ENCODE measurements at regions not wholly inside any gene's neighbourhood (a gene's known extent, or its start where the extent isn't known, plus 50 kb on each side); places are given as distances from the start of the nearest gene placed in this dataset.

GRCh38 chr18:73981796-73982195 is 165.8 kb downstream of the FBXO15 start:
- Histone ChIP-seq H3K4me1 (no peaks in the 10 kb centered on the region), H3K27ac (no peak overlapping the region), H3K9me3 (no peaks in the 10 kb centered on the region), H3K36me3 (no peaks in the 10 kb centered on the region), H3K27me3 (no peaks in the 10 kb centered on the region), H3K4me3 (no peak overlapping the region)
- intact Hi-C loops (cut with DNase I), result no loop called here
- no peak for DNase-seq (ENCODE audit: extremely low spot score in 2 of 2)
- TF ChIP-seq POLR2A (IDR thresholded peaks at IDR 0.05), result no peak
- no peak for TF ChIP-seq POLR2AphosphoS5 (IDR thresholded peaks at IDR 0.05; ENCODE audit: insufficient read depth in 1 of 2, low read depth in 1 of 2)
- no peak for TF ChIP-seq CTCF (IDR thresholded peaks at IDR 0.05)

DNA sequence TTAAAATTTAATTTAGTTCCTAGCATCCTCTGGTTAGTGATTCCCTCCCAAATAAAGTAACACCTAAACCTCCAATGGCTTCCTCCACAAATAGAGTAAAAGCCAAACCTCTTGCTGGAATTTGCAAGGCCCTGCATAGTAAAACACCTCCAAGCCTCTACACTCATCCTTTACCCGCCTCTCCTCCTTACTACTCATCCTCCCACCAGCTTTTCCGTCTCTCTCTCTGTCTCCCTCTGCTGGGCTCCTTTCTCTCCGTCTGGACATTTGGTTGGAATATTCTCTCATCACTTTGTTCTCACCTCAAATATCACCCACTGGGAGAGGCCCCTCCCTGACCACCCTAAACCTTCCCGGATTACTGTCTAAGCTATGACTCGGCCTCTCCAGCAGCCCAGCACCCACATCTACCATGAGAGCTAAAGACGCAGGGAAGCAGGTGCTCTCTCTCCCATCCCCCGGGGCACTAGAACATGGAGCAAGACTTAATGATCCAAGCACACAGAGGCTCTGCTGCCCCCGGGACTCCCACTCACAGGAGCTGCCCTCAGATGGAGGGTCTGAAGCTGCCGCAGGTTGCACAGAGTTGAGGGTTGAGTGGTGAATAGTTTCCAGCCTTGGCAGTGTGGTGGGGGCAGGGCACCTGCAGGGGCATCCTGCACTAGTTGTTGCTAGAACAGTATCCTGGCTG is 167.2 kb downstream of the FBXO15 start:
- no peak for DNase-seq (ENCODE audit: extremely low spot score in 2 of 2)
- no peaks in the 10 kb centered on the region for H3K27me3 ChIP-seq

GRCh38 chr18:73979742-73980141 is 167.9 kb downstream of the FBXO15 start:
- DNase-seq (ENCODE audit: extremely low spot score in 2 of 2), result no peak
- intact Hi-C loops (cut with DNase I), result no loop called here

More for the DNA sequence above, 167.2 kb downstream of the FBXO15 start:
- TF ChIP-seq CTCF (IDR thresholded peaks at IDR 0.05) (no peak), POLR2AphosphoS5 (IDR thresholded peaks at IDR 0.05; ENCODE audit: insufficient read depth in 1 of 2, low read depth in 1 of 2) (no peak), POLR2A (IDR thresholded peaks at IDR 0.05) (no peak)
- no peaks in the 10 kb centered on the region for H3K4me1 ChIP-seq
- no peaks in the 10 kb centered on the region for H3K36me3 ChIP-seq
- H3K4me3 ChIP-seq, result no peak overlapping the region
- H3K9me3 ChIP-seq, result no peaks in the 10 kb centered on the region
- intact Hi-C loops (cut with DNase I), result no loop called here
- H3K27ac ChIP-seq, result no peak overlapping the region

GRCh38 chr18:73976433-73976832 is 171.2 kb downstream of the FBXO15 start:
- no peak overlapping the region for H3K27ac ChIP-seq
- H3K4me1 ChIP-seq, result no peaks in the 10 kb centered on the region
- no peaks in the 10 kb centered on the region for H3K36me3 ChIP-seq
- no peaks in the 10 kb centered on the region for H3K9me3 ChIP-seq
- TF ChIP-seq POLR2AphosphoS5 (IDR thresholded peaks at IDR 0.05; ENCODE audit: insufficient read depth in 1 of 2, low read depth in 1 of 2), result no peak
- no peak for TF ChIP-seq CTCF (IDR thresholded peaks at IDR 0.05)
- TF ChIP-seq POLR2A (IDR thresholded peaks at IDR 0.05), result no peak
- no peak for DNase-seq (ENCODE audit: extremely low spot score in 2 of 2)
- no peak overlapping the region for H3K4me3 ChIP-seq
- intact Hi-C loops (cut with DNase I), result no loop called here
- no peaks in the 10 kb centered on the region for H3K27me3 ChIP-seq

More at GRCh38 chr18:73979742-73980141, 167.9 kb downstream of the FBXO15 start:
- Histone ChIP-seq H3K27ac (no peak overlapping the region), H3K36me3 (no peaks in the 10 kb centered on the region), H3K9me3 (no peaks in the 10 kb centered on the region), H3K4me1 (no peaks in the 10 kb centered on the region), H3K27me3 (no peaks in the 10 kb centered on the region), H3K4me3 (no peak overlapping the region)
- TF ChIP-seq POLR2AphosphoS5 (IDR thresholded peaks at IDR 0.05; ENCODE audit: insufficient read depth in 1 of 2, low read depth in 1 of 2) (no peak), CTCF (IDR thresholded peaks at IDR 0.05) (no peak), POLR2A (IDR thresholded peaks at IDR 0.05) (no peak)

DNA sequence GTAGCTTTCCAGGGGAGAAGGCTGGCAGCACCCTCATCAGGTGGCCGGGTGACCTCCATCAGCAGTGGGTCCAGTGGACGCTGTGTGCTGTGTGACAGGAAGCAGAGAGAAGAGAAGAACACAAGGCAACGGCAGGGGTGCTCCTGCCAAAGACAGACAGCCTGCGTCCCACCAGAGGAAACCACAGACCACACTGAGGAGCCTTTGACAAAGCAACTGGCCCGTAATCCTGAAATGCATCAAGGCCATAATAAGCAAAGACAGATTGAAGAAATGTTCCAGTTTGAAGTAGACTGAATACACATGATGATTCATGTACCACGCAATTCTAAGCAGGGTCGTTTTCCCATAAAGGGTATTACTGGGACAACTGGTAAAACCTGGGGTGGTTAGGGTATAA is 172.4 kb downstream of the FBXO15 start:
- Histone ChIP-seq H3K36me3 (no peaks in the 10 kb centered on the region), H3K9me3 (no peaks in the 10 kb centered on the region), H3K27ac (no peak overlapping the region), H3K4me1 (no peaks in the 10 kb centered on the region), H3K4me3 (no peak overlapping the region), H3K27me3 (no peaks in the 10 kb centered on the region)
- TF ChIP-seq POLR2AphosphoS5 (IDR thresholded peaks at IDR 0.05; ENCODE audit: insufficient read depth in 1 of 2, low read depth in 1 of 2) (no peak), POLR2A (IDR thresholded peaks at IDR 0.05) (no peak), CTCF (IDR thresholded peaks at IDR 0.05) (no peak)
- DNase-seq (ENCODE audit: extremely low spot score in 2 of 2), result no peak
- intact Hi-C loops (cut with DNase I), result no loop called here

Measured in vagina (tissue), 2 donors.